ENCODE measurements at regions not wholly inside any gene's neighbourhood (a gene's known extent, or its start where the extent isn't known, plus 50 kb on each side); places are given as distances from the start of the nearest gene placed in this dataset.

- no peaks in the 10 kb centered on the region for H3K9me3 ChIP-seq
- POLR2A ChIA-PET = no interaction called here
- no peaks in the 10 kb centered on the region for H3F3A ChIP-seq (replicated peaks; ENCODE audit: insufficient read depth)
- H3K79me2 ChIP-seq (ENCODE audit: insufficient read depth) = no peaks in the 10 kb centered on the region
- WGBS (ENCODE audit: low lambda C conversion rate) = 19% methylated on average over 2 of the region's 2 CpGs
- DNase-seq = no peak
- no peak overlapping the region for H3K9ac ChIP-seq
- H2AFZ ChIP-seq (ENCODE audit: low read depth) = no peak overlapping the region
- H3K36me3 ChIP-seq (replicated peaks in 1 of 2; ENCODE audit: control insufficient read depth in 1 of 2, insufficient read depth in 2 of 2, low read length in 1 of 2) = no peaks in the 10 kb centered on the region
- H3K27me3 ChIP-seq (ENCODE audit: insufficient read depth) = no peaks in the 10 kb centered on the region
- H4K20me1 ChIP-seq (ENCODE audit: insufficient read depth) = no peaks in the 10 kb centered on the region
- no peak overlapping the region for H3K27ac ChIP-seq (ENCODE audit: low read depth in 2 of 2, low read length in 1 of 2)
- no peak for TF ChIP-seq NFIC (IDR thresholded peaks at IDR 0.05; ENCODE audit: borderline replicate concordance)
- TF ChIP-seq CHD2 (IDR thresholded peaks at IDR 0.05; ENCODE audit: low read length, partially characterized antibody) = no peak
- H3K4me2 ChIP-seq = no peak overlapping the region
- H3K4me1 ChIP-seq (ENCODE audit: control insufficient read depth in 1 of 2, insufficient read depth in 2 of 2, low read depth in 1 of 2, low read length in 1 of 2) = no peaks in the 10 kb centered on the region
- no peak overlapping the region for H3K4me3 ChIP-seq (ENCODE audit: low read depth in 2 of 2, low read length in 1 of 2)
- H3K9me2 ChIP-seq = no peaks in the 10 kb centered on the region
- CTCF ChIA-PET = interaction anchor here (0.7 to 1.7 kb wide), 3 partner anchors 12 to 59 kb away, joined by 3 to 4 read pairs (median 3); no protein-coding TSS in a partner anchor
These were observed 63.7 kb upstream of the PSMD7 start for GRCh38 chr16:74232806-74233465.

DNA sequence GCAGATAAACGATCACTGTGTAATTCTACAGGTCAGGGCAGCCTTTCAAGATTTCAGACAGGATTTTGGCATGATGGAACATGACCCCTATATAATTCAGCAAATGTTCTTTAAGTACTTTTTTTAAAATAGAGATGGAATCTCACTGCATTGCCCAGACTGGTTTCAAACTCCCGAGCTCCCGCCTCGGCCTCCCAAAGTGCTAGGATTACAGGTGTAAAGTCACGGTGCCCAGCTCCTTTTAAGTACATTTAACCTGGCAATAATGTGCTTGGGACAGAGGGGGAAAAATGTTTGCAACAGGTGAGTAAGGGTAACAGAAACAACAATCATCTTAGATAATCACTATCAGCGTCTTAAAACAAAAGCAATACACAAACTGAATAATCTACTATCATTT, 66.5 kb upstream of the PSMD7 start:
- Histone ChIP-seq H4K20me1 (ENCODE audit: insufficient read depth) (no peaks in the 10 kb centered on the region), H3K79me2 (ENCODE audit: insufficient read depth) (no peaks in the 10 kb centered on the region), H3K27me3 (ENCODE audit: insufficient read depth) (no peaks in the 10 kb centered on the region), H3K9me3 (no peaks in the 10 kb centered on the region), H3K4me2 (no peak overlapping the region), H3F3A (replicated peaks; ENCODE audit: insufficient read depth) (no peaks in the 10 kb centered on the region), H3K36me3 (replicated peaks in 1 of 2; ENCODE audit: control insufficient read depth in 1 of 2, insufficient read depth in 2 of 2, low read length in 1 of 2) (no peaks in the 10 kb centered on the region), H3K4me3 (ENCODE audit: low read depth in 2 of 2, low read length in 1 of 2) (no peak overlapping the region), H3K9me2 (no peaks in the 10 kb centered on the region), H2AFZ (ENCODE audit: low read depth) (no peak overlapping the region), H3K9ac (no peak overlapping the region), H3K27ac (ENCODE audit: low read depth in 2 of 2, low read length in 1 of 2) (no peak overlapping the region), H3K4me1 (ENCODE audit: control insufficient read depth in 1 of 2, insufficient read depth in 2 of 2, low read depth in 1 of 2, low read length in 1 of 2) (no peaks in the 10 kb centered on the region)
- ChIA-PET CTCF (interaction anchor here (0.6 to 0.7 kb wide), 2 partner anchors 166 to 195 kb away, joined by 3 read pairs; no protein-coding TSS in a partner anchor), POLR2A (no interaction called here)
- DNase-seq = no peak
- WGBS (ENCODE audit: low lambda C conversion rate) = 49% methylated on average over 6 of the region's 6 CpGs
- no peak for TF ChIP-seq GATA2 (CRISPR knock-in tag; IDR thresholded peaks at IDR 0.05)
- no peak for TF ChIP-seq FOXJ3 (CRISPR knock-in tag; IDR thresholded peaks at IDR 0.05)
- no peak for TF ChIP-seq RCOR1 (IDR thresholded peaks at IDR 0.05; ENCODE audit: low read length)
- TF ChIP-seq TAF1 (IDR thresholded peaks at IDR 0.05; ENCODE audit: borderline replicate concordance, low read depth, low read length) = no peak
- TF ChIP-seq PBX3 (IDR thresholded peaks at IDR 0.05) = no peak
- no peak for TF ChIP-seq SIN3A (IDR thresholded peaks at IDR 0.05; ENCODE audit: borderline replicate concordance, low read depth, low read length)
- TF ChIP-seq FOSL2 (IDR thresholded peaks at IDR 0.05; ENCODE audit: borderline replicate concordance, low read depth) = no peak
- TF ChIP-seq USF1 (IDR thresholded peaks at IDR 0.05; ENCODE audit: borderline replicate concordance, low read depth) = no peak
- no peak for TF ChIP-seq CHD2 (IDR thresholded peaks at IDR 0.05; ENCODE audit: low read length, partially characterized antibody)
- no peak for TF ChIP-seq RXRA (IDR thresholded peaks at IDR 0.05; ENCODE audit: borderline replicate concordance, low read depth)
- TF ChIP-seq, protein P1, sequence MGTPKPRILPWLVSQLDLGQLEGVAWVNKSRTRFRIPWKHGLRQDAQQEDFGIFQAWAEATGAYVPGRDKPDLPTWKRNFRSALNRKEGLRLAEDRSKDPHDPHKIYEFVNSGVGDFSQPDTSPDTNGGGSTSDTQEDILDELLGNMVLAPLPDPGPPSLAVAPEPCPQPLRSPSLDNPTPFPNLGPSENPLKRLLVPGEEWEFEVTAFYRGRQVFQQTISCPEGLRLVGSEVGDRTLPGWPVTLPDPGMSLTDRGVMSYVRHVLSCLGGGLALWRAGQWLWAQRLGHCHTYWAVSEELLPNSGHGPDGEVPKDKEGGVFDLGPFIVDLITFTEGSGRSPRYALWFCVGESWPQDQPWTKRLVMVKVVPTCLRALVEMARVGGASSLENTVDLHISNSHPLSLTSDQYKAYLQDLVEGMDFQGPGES (IDR thresholded peaks at IDR 0.05; ENCODE audit: low read depth, low read length) = no peak
- TF ChIP-seq, protein P2, sequence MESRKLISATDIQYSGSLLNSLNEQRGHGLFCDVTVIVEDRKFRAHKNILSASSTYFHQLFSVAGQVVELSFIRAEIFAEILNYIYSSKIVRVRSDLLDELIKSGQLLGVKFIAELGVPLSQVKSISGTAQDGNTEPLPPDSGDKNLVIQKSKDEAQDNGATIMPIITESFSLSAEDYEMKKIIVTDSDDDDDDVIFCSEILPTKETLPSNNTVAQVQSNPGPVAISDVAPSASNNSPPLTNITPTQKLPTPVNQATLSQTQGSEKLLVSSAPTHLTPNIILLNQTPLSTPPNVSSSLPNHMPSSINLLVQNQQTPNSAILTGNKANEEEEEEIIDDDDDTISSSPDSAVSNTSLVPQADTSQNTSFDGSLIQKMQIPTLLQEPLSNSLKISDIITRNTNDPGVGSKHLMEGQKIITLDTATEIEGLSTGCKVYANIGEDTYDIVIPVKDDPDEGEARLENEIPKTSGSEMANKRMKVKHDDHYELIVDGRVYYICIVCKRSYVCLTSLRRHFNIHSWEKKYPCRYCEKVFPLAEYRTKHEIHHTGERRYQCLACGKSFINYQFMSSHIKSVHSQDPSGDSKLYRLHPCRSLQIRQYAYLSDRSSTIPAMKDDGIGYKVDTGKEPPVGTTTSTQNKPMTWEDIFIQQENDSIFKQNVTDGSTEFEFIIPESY (IDR thresholded peaks at IDR 0.05; ENCODE audit: borderline replicate concordance, low read depth) = no peak
- TF ChIP-seq RFX5 (IDR thresholded peaks at IDR 0.05; ENCODE audit: low read length) = no peak
- TF ChIP-seq RAD21 (IDR thresholded peaks at IDR 0.05; ENCODE audit: low read length) = no peak
- TF ChIP-seq NRF1 (IDR thresholded peaks at IDR 0.05; ENCODE audit: low read depth, low read length) = no peak
- TF ChIP-seq NFIC (IDR thresholded peaks at IDR 0.05; ENCODE audit: borderline replicate concordance) = no peak
- TF ChIP-seq JUND (IDR thresholded peaks at IDR 0.05) = no peak
- TF ChIP-seq EZH2phosphoT487 (IDR thresholded peaks at IDR 0.05; ENCODE audit: borderline replicate concordance, low read depth) = no peak

All from SK-N-SH (cell line).